WTC11 (cell line): ENCODE measurements at regions not wholly inside any gene's neighbourhood (a gene's known extent, or its start where the extent isn't known, plus 50 kb on each side); places are given as distances from the start of the nearest gene placed in this dataset.

ENCODE experiments used
- ATAC-seq: fragments of 200-7000 bp; cut with Tn5 transposase; 2 replicates; pipeline ENCODE4 v1.10.0; 2021; ENCODE audit warnings: mild to moderate bottlenecking, moderate library complexity
- CTCF ChIA-PET: fragments of 300-600 bp; sonication (Branson Sonifier 250); formaldehyde crosslinking; loops from one replicate; lab custom pipeline; 2021; ENCODE audit warnings: antibody characterized with exemption; lab: Charles Lee
- POLR2A ChIA-PET: fragments of 350-600 bp; sonication (Branson Sonifier 250); formaldehyde crosslinking; loops from one replicate; lab custom pipeline; 2021; ENCODE audit warnings: antibody characterized with exemption; lab: Charles Lee
- DNase-seq: peaks from one replicate; pipeline ENCODE4 v3.0.0; 2021; ENCODE audit warnings: low spot score
- H3K27ac Mint-ChIP-seq: 2 replicates; pipeline ENCODE4 v1.8.0; 2021; ENCODE audit warnings: mixed read lengths
- H3K27me3 Mint-ChIP-seq: 2 replicates; pipeline ENCODE4 v1.8.0; 2021; ENCODE audit warnings: low read depth, mild to moderate bottlenecking, moderate library complexity, mixed read lengths
- H3K36me3 Mint-ChIP-seq: 2 replicates; pipeline ENCODE4 v1.8.0; 2021; ENCODE audit warnings: mixed read lengths
- H3K4me1 Mint-ChIP-seq: 2 replicates; pipeline ENCODE4 v1.8.0; 2022; ENCODE audit warnings: mixed read lengths
- H3K4me3 Mint-ChIP-seq: 2 replicates; pipeline ENCODE4 v1.8.0; 2021; ENCODE audit warnings: mild to moderate bottlenecking, moderate library complexity, mixed read lengths
- H3K9me3 Mint-ChIP-seq: 2 replicates; pipeline ENCODE4 v1.8.0; 2021; ENCODE audit warnings: mixed read lengths
- ESRRA ChIP-seq: sonication (generic); formaldehyde crosslinking; IDR thresholded peaks from 2 replicates; pipeline ENCODE4 v1.8.1; 2022; ENCODE audit warnings: mild to moderate bottlenecking, missing genetic modification reagents, borderline replicate concordance
- ETV6 ChIP-seq: sonication (generic); formaldehyde crosslinking; IDR thresholded peaks from 2 replicates; pipeline ENCODE4 v1.8.1; 2022; ENCODE audit warnings: mild to moderate bottlenecking, missing genetic modification reagents
- JAZF1 ChIP-seq: fragments of 250-450 bp; sonication (Bioruptor Pico); IDR thresholded peaks from 2 replicates; pipeline ENCODE4 v1.9.0; 2021; ENCODE audit warnings: moderate library complexity, mild to moderate bottlenecking, inconsistent platforms
- JUN ChIP-seq: sonication (generic); formaldehyde crosslinking; IDR thresholded peaks from 2 replicates; pipeline ENCODE4 v1.8.0; 2023; ENCODE audit warnings: mild to moderate bottlenecking, missing genetic modification reagents
- KAT7 ChIP-seq: sonication (generic); formaldehyde crosslinking; IDR thresholded peaks from 2 replicates; pipeline ENCODE4 v1.8.1; 2023; ENCODE audit warnings: missing genetic modification reagents, mild to moderate bottlenecking, borderline replicate concordance
- NFE2L1 ChIP-seq: sonication (generic); formaldehyde crosslinking; IDR thresholded peaks from 2 replicates; pipeline ENCODE4 v1.8.1; 2023; ENCODE audit warnings: missing genetic modification reagents
- NR1H2 ChIP-seq: sonication (generic); formaldehyde crosslinking; IDR thresholded peaks from 2 replicates; pipeline ENCODE4 v1.9.0; 2021; ENCODE audit warnings: mild to moderate bottlenecking, moderate library complexity, missing genetic modification reagents
- OVOL2 ChIP-seq: fragments of 250-450 bp; sonication (Bioruptor Pico); IDR thresholded peaks from 2 replicates; pipeline ENCODE4 v1.9.0; 2021; ENCODE audit warnings: mild to moderate bottlenecking, borderline replicate concordance
- RELA ChIP-seq: sonication (generic); formaldehyde crosslinking; IDR thresholded peaks from 2 replicates; pipeline ENCODE4 v1.8.1; 2022; ENCODE audit warnings: missing genetic modification reagents, mild to moderate bottlenecking, borderline replicate concordance
- SP1 ChIP-seq: sonication (generic); formaldehyde crosslinking; conservative IDR thresholded peaks from 2 replicates; pipeline ENCODE4 v1.8.1; 2022; ENCODE audit warnings: missing genetic modification reagents
- ZNF121 ChIP-seq: sonication (generic); formaldehyde crosslinking; IDR thresholded peaks from 2 replicates; pipeline ENCODE4 v1.8.0; 2023; ENCODE audit warnings: missing genetic modification reagents
- ZNF138 ChIP-seq: sonication (generic); formaldehyde crosslinking; conservative IDR thresholded peaks from 2 replicates; pipeline ENCODE4 v1.8.1; 2022; ENCODE audit warnings: mild to moderate bottlenecking, moderate library complexity, missing genetic modification reagents
- ZNF232 ChIP-seq: sonication (generic); formaldehyde crosslinking; IDR thresholded peaks from 2 replicates; pipeline ENCODE4 v1.8.0; 2022; ENCODE audit warnings: mild to moderate bottlenecking, missing genetic modification reagents
- ZNF416 ChIP-seq: fragments of 250-450 bp; sonication (Bioruptor Pico); IDR thresholded peaks from 2 replicates; pipeline ENCODE4 v1.9.0; 2021; ENCODE audit warnings: mild to moderate bottlenecking, inconsistent platforms
- TF ChIP-seq, protein P1 (sequence below): sonication (generic); formaldehyde crosslinking; conservative IDR thresholded peaks from 2 replicates; pipeline ENCODE4 v1.8.1; 2022; ENCODE audit warnings: mild to moderate bottlenecking, missing genetic modification reagents
- TF ChIP-seq, protein P2 (sequence below): sonication (generic); formaldehyde crosslinking; IDR thresholded peaks from 2 replicates; pipeline ENCODE4 v1.8.0; 2023; ENCODE audit warnings: mild to moderate bottlenecking, missing genetic modification reagents
- TF ChIP-seq, protein P3 (sequence below): fragments of 250-450 bp; sonication (Bioruptor Pico); IDR thresholded peaks from 2 replicates; pipeline ENCODE4 v1.9.0; 2021; ENCODE audit warnings: mild to moderate bottlenecking
- TF ChIP-seq, protein P4 (sequence below): sonication (generic); formaldehyde crosslinking; IDR thresholded peaks from 2 replicates; pipeline ENCODE4 v1.8.1; 2022; ENCODE audit warnings: mild to moderate bottlenecking, missing genetic modification reagents, moderate library complexity, borderline replicate concordance
- TF ChIP-seq, protein P5 (sequence below): sonication (generic); formaldehyde crosslinking; IDR thresholded peaks from 2 replicates; pipeline ENCODE4 v1.8.0; 2022; ENCODE audit warnings: missing genetic modification reagents
- TF ChIP-seq, protein P6 (sequence below): fragments of 250-450 bp; sonication (Bioruptor Pico); IDR thresholded peaks from 2 replicates; pipeline ENCODE4 v2.1.2; 2022; ENCODE audit warnings: mild to moderate bottlenecking, moderate library complexity
- TF ChIP-seq, protein P7 (sequence below): sonication (generic); formaldehyde crosslinking; IDR thresholded peaks from 2 replicates; pipeline ENCODE4 v1.8.1; 2023; ENCODE audit warnings: mild to moderate bottlenecking, moderate library complexity, missing genetic modification reagents

DNA sequence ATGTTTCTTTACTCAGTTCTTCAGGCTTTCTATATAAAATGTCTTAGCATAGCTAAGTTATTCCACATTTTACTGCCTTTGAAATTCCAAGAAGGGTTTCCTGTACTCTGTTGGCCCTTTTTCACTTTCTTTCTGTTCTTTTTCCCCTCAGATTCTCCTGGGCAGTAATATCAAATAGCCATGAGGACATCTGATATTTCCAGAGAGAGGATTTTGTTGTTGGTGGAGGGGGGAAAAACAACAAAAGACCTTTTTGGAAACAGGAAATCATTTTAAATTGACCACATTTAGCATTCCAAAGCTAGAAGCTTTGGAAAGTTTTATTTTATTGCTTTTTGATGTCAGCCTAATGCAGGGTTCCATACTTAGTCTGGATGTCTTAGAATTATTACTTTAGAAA lies 445.4 kb downstream of the GJA1 start:
- peaks cover 8% of the 10 kb centered on the region for H3K9me3 Mint-ChIP-seq
- DNase-seq (no peak), ATAC-seq (no peak)
- H3K4me1 Mint-ChIP-seq = peaks cover 21% of the 10 kb centered on the region
- ChIA-PET POLR2A (no interaction called here), CTCF (no interaction called here)
- TF ChIP-seq ETV6 (CRISPR knock-in tag) (no peak), KAT7 (CRISPR knock-in tag) (no peak), ESRRA (CRISPR knock-in tag) (no peak), ZNF138 (CRISPR knock-in tag) (no peak), JAZF1 (no peak), ZNF232 (no peak), JUN (CRISPR knock-in tag) (no peak), ZNF416 (CRISPR knock-in tag) (no peak), SP1 (CRISPR knock-in tag) (no peak), ZNF121 (CRISPR knock-in tag) (no peak), NFE2L1 (CRISPR knock-in tag) (no peak), OVOL2 (CRISPR knock-in tag) (no peak), NR1H2 (CRISPR knock-in tag) (no peak), RELA (CRISPR knock-in tag) (no peak)
- TF ChIP-seq, protein P1, sequence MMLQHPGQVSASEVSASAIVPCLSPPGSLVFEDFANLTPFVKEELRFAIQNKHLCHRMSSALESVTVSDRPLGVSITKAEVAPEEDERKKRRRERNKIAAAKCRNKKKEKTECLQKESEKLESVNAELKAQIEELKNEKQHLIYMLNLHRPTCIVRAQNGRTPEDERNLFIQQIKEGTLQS = no peak
- TF ChIP-seq, protein P2, sequence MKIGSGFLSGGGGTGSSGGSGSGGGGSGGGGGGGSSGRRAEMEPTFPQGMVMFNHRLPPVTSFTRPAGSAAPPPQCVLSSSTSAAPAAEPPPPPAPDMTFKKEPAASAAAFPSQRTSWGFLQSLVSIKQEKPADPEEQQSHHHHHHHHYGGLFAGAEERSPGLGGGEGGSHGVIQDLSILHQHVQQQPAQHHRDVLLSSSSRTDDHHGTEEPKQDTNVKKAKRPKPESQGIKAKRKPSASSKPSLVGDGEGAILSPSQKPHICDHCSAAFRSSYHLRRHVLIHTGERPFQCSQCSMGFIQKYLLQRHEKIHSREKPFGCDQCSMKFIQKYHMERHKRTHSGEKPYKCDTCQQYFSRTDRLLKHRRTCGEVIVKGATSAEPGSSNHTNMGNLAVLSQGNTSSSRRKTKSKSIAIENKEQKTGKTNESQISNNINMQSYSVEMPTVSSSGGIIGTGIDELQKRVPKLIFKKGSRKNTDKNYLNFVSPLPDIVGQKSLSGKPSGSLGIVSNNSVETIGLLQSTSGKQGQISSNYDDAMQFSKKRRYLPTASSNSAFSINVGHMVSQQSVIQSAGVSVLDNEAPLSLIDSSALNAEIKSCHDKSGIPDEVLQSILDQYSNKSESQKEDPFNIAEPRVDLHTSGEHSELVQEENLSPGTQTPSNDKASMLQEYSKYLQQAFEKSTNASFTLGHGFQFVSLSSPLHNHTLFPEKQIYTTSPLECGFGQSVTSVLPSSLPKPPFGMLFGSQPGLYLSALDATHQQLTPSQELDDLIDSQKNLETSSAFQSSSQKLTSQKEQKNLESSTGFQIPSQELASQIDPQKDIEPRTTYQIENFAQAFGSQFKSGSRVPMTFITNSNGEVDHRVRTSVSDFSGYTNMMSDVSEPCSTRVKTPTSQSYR (CRISPR knock-in tag) = no peak
- TF ChIP-seq, protein P3, sequence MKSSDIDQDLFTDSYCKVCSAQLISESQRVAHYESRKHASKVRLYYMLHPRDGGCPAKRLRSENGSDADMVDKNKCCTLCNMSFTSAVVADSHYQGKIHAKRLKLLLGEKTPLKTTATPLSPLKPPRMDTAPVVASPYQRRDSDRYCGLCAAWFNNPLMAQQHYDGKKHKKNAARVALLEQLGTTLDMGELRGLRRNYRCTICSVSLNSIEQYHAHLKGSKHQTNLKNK = no peak
- TF ChIP-seq, protein P4, sequence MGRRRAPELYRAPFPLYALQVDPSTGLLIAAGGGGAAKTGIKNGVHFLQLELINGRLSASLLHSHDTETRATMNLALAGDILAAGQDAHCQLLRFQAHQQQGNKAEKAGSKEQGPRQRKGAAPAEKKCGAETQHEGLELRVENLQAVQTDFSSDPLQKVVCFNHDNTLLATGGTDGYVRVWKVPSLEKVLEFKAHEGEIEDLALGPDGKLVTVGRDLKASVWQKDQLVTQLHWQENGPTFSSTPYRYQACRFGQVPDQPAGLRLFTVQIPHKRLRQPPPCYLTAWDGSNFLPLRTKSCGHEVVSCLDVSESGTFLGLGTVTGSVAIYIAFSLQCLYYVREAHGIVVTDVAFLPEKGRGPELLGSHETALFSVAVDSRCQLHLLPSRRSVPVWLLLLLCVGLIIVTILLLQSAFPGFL = no peak
- TF ChIP-seq, protein P5, sequence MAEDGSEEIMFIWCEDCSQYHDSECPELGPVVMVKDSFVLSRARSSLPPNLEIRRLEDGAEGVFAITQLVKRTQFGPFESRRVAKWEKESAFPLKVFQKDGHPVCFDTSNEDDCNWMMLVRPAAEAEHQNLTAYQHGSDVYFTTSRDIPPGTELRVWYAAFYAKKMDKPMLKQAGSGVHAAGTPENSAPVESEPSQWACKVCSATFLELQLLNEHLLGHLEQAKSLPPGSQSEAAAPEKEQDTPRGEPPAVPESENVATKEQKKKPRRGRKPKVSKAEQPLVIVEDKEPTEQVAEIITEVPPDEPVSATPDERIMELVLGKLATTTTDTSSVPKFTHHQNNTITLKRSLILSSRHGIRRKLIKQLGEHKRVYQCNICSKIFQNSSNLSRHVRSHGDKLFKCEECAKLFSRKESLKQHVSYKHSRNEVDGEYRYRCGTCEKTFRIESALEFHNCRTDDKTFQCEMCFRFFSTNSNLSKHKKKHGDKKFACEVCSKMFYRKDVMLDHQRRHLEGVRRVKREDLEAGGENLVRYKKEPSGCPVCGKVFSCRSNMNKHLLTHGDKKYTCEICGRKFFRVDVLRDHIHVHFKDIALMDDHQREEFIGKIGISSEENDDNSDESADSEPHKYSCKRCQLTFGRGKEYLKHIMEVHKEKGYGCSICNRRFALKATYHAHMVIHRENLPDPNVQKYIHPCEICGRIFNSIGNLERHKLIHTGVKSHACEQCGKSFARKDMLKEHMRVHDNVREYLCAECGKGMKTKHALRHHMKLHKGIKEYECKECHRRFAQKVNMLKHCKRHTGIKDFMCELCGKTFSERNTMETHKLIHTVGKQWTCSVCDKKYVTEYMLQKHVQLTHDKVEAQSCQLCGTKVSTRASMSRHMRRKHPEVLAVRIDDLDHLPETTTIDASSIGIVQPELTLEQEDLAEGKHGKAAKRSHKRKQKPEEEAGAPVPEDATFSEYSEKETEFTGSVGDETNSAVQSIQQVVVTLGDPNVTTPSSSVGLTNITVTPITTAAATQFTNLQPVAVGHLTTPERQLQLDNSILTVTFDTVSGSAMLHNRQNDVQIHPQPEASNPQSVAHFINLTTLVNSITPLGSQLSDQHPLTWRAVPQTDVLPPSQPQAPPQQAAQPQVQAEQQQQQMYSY (CRISPR knock-in tag) = no peak
- no peak overlapping the region for H3K27ac Mint-ChIP-seq
- H3K27me3 Mint-ChIP-seq = no peaks in the 10 kb centered on the region
- no peak overlapping the region for H3K4me3 Mint-ChIP-seq
- peaks cover 7% of the 10 kb centered on the region; the same call in 1 of the 2 replicates for H3K36me3 Mint-ChIP-seq

DNA sequence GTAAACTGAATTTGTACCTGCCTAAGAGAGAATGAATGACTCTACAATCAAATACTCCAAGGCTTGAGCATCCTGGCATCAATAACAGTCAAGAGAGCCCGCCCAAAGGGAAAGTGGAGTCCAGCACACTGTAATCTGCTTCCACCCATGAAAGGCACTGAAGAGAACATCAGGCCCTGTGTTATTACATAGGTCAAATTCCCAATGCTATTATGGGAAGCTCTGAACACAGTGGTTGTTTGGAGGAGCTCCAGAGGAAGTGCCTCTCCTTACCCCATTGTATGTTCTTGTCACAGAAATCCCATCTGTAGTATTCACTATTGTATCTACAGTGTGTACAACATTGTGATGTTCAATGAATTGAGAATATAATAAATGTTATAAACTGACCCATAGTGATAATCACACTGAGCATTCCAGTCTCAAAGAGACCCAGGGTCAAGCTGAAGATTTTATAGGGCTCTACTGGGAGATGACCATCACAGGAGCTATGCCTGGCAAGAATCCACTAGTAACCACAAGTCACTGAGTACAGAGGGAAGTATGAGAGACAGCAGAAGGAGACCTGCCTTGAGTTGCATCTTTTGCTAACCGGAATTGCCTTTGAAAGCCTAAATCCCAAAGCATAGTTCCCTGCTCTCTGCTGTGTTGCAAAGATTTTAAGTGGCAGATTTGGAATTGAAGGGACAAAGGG lies 446.7 kb downstream of the GJA1 start:
- no peak overlapping the region for H3K27ac Mint-ChIP-seq
- H3K4me3 Mint-ChIP-seq = no peak overlapping the region
- TF ChIP-seq ZNF121 (CRISPR knock-in tag) (no peak), RELA (CRISPR knock-in tag) (no peak)
- TF ChIP-seq, protein P6, sequence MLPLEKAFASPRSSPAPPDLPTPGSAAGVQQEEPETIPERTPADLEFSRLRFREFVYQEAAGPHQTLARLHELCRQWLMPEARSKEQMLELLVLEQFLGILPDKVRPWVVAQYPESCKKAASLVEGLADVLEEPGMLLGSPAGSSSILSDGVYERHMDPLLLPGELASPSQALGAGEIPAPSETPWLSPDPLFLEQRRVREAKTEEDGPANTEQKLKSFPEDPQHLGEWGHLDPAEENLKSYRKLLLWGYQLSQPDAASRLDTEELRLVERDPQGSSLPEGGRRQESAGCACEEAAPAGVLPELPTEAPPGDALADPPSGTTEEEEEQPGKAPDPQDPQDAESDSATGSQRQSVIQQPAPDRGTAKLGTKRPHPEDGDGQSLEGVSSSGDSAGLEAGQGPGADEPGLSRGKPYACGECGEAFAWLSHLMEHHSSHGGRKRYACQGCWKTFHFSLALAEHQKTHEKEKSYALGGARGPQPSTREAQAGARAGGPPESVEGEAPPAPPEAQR (CRISPR knock-in tag) = no peak
- TF ChIP-seq, protein P4 = no peak
- TF ChIP-seq, protein P7, sequence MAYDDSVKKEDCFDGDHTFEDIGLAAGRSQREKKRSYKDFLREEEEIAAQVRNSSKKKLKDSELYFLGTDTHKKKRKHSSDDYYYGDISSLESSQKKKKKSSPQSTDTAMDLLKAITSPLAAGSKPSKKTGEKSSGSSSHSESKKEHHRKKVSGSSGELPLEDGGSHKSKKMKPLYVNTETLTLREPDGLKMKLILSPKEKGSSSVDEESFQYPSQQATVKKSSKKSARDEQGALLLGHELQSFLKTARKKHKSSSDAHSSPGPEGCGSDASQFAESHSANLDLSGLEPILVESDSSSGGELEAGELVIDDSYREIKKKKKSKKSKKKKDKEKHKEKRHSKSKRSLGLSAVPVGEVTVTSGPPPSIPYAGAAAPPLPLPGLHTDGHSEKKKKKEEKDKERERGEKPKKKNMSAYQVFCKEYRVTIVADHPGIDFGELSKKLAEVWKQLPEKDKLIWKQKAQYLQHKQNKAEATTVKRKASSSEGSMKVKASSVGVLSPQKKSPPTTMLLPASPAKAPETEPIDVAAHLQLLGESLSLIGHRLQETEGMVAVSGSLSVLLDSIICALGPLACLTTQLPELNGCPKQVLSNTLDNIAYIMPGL (CRISPR knock-in tag) = no peak

More for the DNA sequence above, 446.7 kb downstream of the GJA1 start:
- ATAC-seq (no peak), DNase-seq (no peak)
- CTCF ChIA-PET = no interaction called here
- H3K4me1 Mint-ChIP-seq = peaks cover 24% of the 10 kb centered on the region
- POLR2A ChIA-PET = no interaction called here
- H3K27me3 Mint-ChIP-seq = no peaks in the 10 kb centered on the region
- no peaks in the 10 kb centered on the region for H3K9me3 Mint-ChIP-seq
- H3K36me3 Mint-ChIP-seq = no peaks in the 10 kb centered on the region
